ENCODE measurements at regions not wholly inside any gene's neighbourhood (a gene's known extent, or its start where the extent isn't known, plus 50 kb on each side); places are given as distances from the start of the nearest gene placed in this dataset.

- Histone ChIP-seq H2AFZ (ENCODE audit: insufficient read depth, low read length, poor library complexity) (no peak overlapping the region), H3K27me3 (ENCODE audit: insufficient read depth, low read length) (no peaks in the 10 kb centered on the region), H3K79me2 (ENCODE audit: control insufficient read depth, insufficient read depth, low read length, poor library complexity) (no peaks in the 10 kb centered on the region), H2BK5ac (ENCODE audit: low read depth, low read length, poor library complexity) (peak overlapping the region; percentile 76), H2BK12ac (ENCODE audit: low read length) (no peak overlapping the region), H3K4me1 (ENCODE audit: control insufficient read depth in 1 of 2, insufficient read depth in 2 of 2, low read length in 2 of 2) (peaks cover 3 to 8% of the 10 kb centered on the region in 2 experiments), H4K8ac (ENCODE audit: low read depth, low read length) (no peak overlapping the region), H3K4ac (ENCODE audit: low read depth, low read length) (no peak overlapping the region), H2BK120ac (ENCODE audit: insufficient read depth, low read length, poor library complexity) (no peak overlapping the region), H3K14ac (ENCODE audit: low read length) (no peak overlapping the region), H3K9ac (ENCODE audit: low read length) (no peak overlapping the region), H3K18ac (ENCODE audit: low read length) (no peak overlapping the region), H3K9me3 (ENCODE audit: insufficient read depth, low read depth, low read length) (no peaks in the 10 kb centered on the region), H3K23ac (ENCODE audit: low read length) (no peak overlapping the region), H3K4me2 (ENCODE audit: low read length) (no peak overlapping the region), H3K79me1 (ENCODE audit: low read length) (peaks cover 3% of the 10 kb centered on the region), H4K12ac (ENCODE audit: low read depth, low read length) (no peak overlapping the region), H2AK5ac (ENCODE audit: low read length) (no peak overlapping the region), H4K91ac (ENCODE audit: low read depth, low read length) (no peak overlapping the region), H3K36me3 (ENCODE audit: control insufficient read depth in 1 of 2, insufficient read depth in 2 of 2, low read length in 2 of 2) (no peaks in the 10 kb centered on the region), H3K4me3 (ENCODE audit: low read depth, low read length) (no peak overlapping the region), H3K27ac (ENCODE audit: low read depth, low read length) (peak overlapping the region; percentile 63)
- no CpG with 5 or more reads among the region's 5 CpGs for WGBS (ENCODE audit: extremely low coverage, insufficient coverage, insufficient read length)
- DNase-seq = no peak
Observed at GRCh38 chr13:22596171-22596863, 584.5 kb upstream of the SGCG start.

GRCh38 chr13:22599156-22599555 is 581.6 kb upstream of the SGCG start:
- no peak overlapping the region for H2AFZ ChIP-seq (ENCODE audit: insufficient read depth, low read length, poor library complexity)
- no peak overlapping the region for H3K9ac ChIP-seq (ENCODE audit: low read length)
- H3K4me2 ChIP-seq (ENCODE audit: low read length) = no peak overlapping the region
- H3K14ac ChIP-seq (ENCODE audit: low read length) = no peak overlapping the region
- H3K9me3 ChIP-seq (ENCODE audit: insufficient read depth, low read depth, low read length) = peaks cover under 1% of the 10 kb centered on the region
- H3K27me3 ChIP-seq (ENCODE audit: insufficient read depth, low read length) = no peaks in the 10 kb centered on the region
- no peak overlapping the region for H3K4ac ChIP-seq (ENCODE audit: low read depth, low read length)
- H2AK5ac ChIP-seq (ENCODE audit: low read length) = no peak overlapping the region
- no peak overlapping the region for H2BK12ac ChIP-seq (ENCODE audit: low read length)
- H3K36me3 ChIP-seq (ENCODE audit: control insufficient read depth in 1 of 2, insufficient read depth in 2 of 2, low read length in 2 of 2) = no peaks in the 10 kb centered on the region
- no peak overlapping the region for H3K23ac ChIP-seq (ENCODE audit: low read length)
- no peak overlapping the region for H2BK5ac ChIP-seq (ENCODE audit: low read depth, low read length, poor library complexity)
- no peak overlapping the region for H4K8ac ChIP-seq (ENCODE audit: low read depth, low read length)
- H3K79me1 ChIP-seq (ENCODE audit: low read length) = peaks cover 3% of the 10 kb centered on the region
- no peak overlapping the region for H3K4me3 ChIP-seq (ENCODE audit: low read depth, low read length)
- no peak overlapping the region for H2BK120ac ChIP-seq (ENCODE audit: insufficient read depth, low read length, poor library complexity)
- H3K27ac ChIP-seq (ENCODE audit: low read depth, low read length) = no peak overlapping the region
- no peak overlapping the region for H4K91ac ChIP-seq (ENCODE audit: low read depth, low read length)
- no peaks in the 10 kb centered on the region for H3K79me2 ChIP-seq (ENCODE audit: control insufficient read depth, insufficient read depth, low read length, poor library complexity)
- peaks cover 3 to 5% of the 10 kb centered on the region in 2 experiments for H3K4me1 ChIP-seq (ENCODE audit: control insufficient read depth in 1 of 2, insufficient read depth in 2 of 2, low read length in 2 of 2)
- no peak overlapping the region for H3K18ac ChIP-seq (ENCODE audit: low read length)
- H4K12ac ChIP-seq (ENCODE audit: low read depth, low read length) = no peak overlapping the region
- no peak for DNase-seq

- H4K91ac ChIP-seq (ENCODE audit: low read depth, low read length) = no peak overlapping the region
- no peak overlapping the region for H2BK12ac ChIP-seq (ENCODE audit: low read length)
- no peak overlapping the region for H3K18ac ChIP-seq (ENCODE audit: low read length)
- no peaks in the 10 kb centered on the region for H3K79me1 ChIP-seq (ENCODE audit: low read length)
- H3K14ac ChIP-seq (ENCODE audit: low read length) = no peak overlapping the region
- H2BK120ac ChIP-seq (ENCODE audit: insufficient read depth, low read length, poor library complexity) = no peak overlapping the region
- no CpG with 5 or more reads among the region's 3 CpGs for WGBS (ENCODE audit: extremely low coverage, insufficient coverage, insufficient read length)
- H3K9me3 ChIP-seq (ENCODE audit: insufficient read depth, low read depth, low read length) = no peaks in the 10 kb centered on the region
- H3K23ac ChIP-seq (ENCODE audit: low read length) = no peak overlapping the region
- no peak overlapping the region for H2BK5ac ChIP-seq (ENCODE audit: low read depth, low read length, poor library complexity)
- H3K4ac ChIP-seq (ENCODE audit: low read depth, low read length) = no peak overlapping the region
- H4K8ac ChIP-seq (ENCODE audit: low read depth, low read length) = no peak overlapping the region
- H3K27ac ChIP-seq (ENCODE audit: low read depth, low read length) = no peak overlapping the region
- no peak for DNase-seq
- no peak overlapping the region for H3K4me2 ChIP-seq (ENCODE audit: low read length)
- H3K4me3 ChIP-seq (ENCODE audit: low read depth, low read length) = no peak overlapping the region
- H3K27me3 ChIP-seq (ENCODE audit: insufficient read depth, low read length) = no peaks in the 10 kb centered on the region
- H3K9ac ChIP-seq (ENCODE audit: low read length) = no peak overlapping the region
- H3K36me3 ChIP-seq (ENCODE audit: control insufficient read depth in 1 of 2, insufficient read depth in 2 of 2, low read length in 2 of 2) = no peaks in the 10 kb centered on the region
- H3K79me2 ChIP-seq (ENCODE audit: control insufficient read depth, insufficient read depth, low read length, poor library complexity) = no peaks in the 10 kb centered on the region
- no peaks in the 10 kb centered on the region for H3K4me1 ChIP-seq (ENCODE audit: control insufficient read depth in 1 of 2, insufficient read depth in 2 of 2, low read length in 2 of 2)
- no peak overlapping the region for H2AFZ ChIP-seq (ENCODE audit: insufficient read depth, low read length, poor library complexity)
- no peak overlapping the region for H4K12ac ChIP-seq (ENCODE audit: low read depth, low read length)
- no peak overlapping the region for H2AK5ac ChIP-seq (ENCODE audit: low read length)
Observed at GRCh38 chr13:22618002-22618401, 562.8 kb upstream of the SGCG start.

- Histone ChIP-seq H2BK120ac (ENCODE audit: insufficient read depth, low read length, poor library complexity) (no peak overlapping the region), H2BK5ac (ENCODE audit: low read depth, low read length, poor library complexity) (no peak overlapping the region), H3K14ac (ENCODE audit: low read length) (no peak overlapping the region), H3K4ac (ENCODE audit: low read depth, low read length) (no peak overlapping the region), H3K4me3 (ENCODE audit: low read depth, low read length) (no peak overlapping the region), H3K18ac (ENCODE audit: low read length) (no peak overlapping the region), H3K4me2 (ENCODE audit: low read length) (no peak overlapping the region), H4K91ac (ENCODE audit: low read depth, low read length) (no peak overlapping the region), H3K36me3 (ENCODE audit: control insufficient read depth in 1 of 2, insufficient read depth in 2 of 2, low read length in 2 of 2) (peaks cover 0 to 2% of the 10 kb centered on the region in 2 experiments), H3K79me2 (ENCODE audit: control insufficient read depth, insufficient read depth, low read length, poor library complexity) (no peaks in the 10 kb centered on the region), H3K27me3 (ENCODE audit: insufficient read depth, low read length) (no peaks in the 10 kb centered on the region), H4K12ac (ENCODE audit: low read depth, low read length) (no peak overlapping the region), H2BK12ac (ENCODE audit: low read length) (peak overlapping the region; percentile 58), H3K9me3 (ENCODE audit: insufficient read depth, low read depth, low read length) (no peaks in the 10 kb centered on the region), H2AFZ (ENCODE audit: insufficient read depth, low read length, poor library complexity) (no peak overlapping the region), H2AK5ac (ENCODE audit: low read length) (no peak overlapping the region), H3K4me1 (ENCODE audit: control insufficient read depth in 1 of 2, insufficient read depth in 2 of 2, low read length in 2 of 2) (no peaks in the 10 kb centered on the region), H3K23ac (ENCODE audit: low read length) (no peak overlapping the region), H4K8ac (ENCODE audit: low read depth, low read length) (no peak overlapping the region), H3K27ac (ENCODE audit: low read depth, low read length) (no peak overlapping the region), H3K79me1 (ENCODE audit: low read length) (no peaks in the 10 kb centered on the region), H3K9ac (ENCODE audit: low read length) (no peak overlapping the region)
- no CpG with 5 or more reads among the region's 5 CpGs for WGBS (ENCODE audit: extremely low coverage, insufficient coverage, insufficient read length)
- DNase-seq = no peak
Observed at GRCh38 chr13:22625691-22626090, 555.1 kb upstream of the SGCG start.
